ENCODE measurements at regions not wholly inside any gene's neighbourhood (a gene's known extent, or its start where the extent isn't known, plus 50 kb on each side); places are given as distances from the start of the nearest gene placed in this dataset.

DNA sequence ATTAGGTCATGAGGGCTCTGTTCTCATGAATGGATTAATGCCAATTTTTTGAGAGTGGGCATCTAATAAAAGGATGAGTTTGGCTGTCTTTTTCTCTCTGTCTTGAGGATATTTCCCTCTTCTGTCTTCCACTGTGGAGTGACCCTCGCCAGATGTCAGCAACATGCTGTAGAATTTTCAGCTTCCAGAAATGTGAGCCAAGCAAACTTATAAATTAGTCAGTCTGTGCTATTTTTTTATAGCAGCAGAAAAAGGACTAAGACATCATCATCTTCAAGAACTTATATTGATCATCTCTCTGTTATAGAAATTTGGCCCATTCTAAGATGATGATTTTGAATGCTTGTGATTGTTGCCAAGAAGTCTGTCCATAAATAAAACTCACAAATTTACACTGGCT is 431.4 kb downstream of the FGF9 start:
- no peak for DNase-seq

GRCh38 chr13:22103046-22104027 is 432.5 kb downstream of the FGF9 start:
- DNase-seq: no peak

- DNase-seq: no peak
These were observed 435.2 kb downstream of the FGF9 start for GRCh38 chr13:22106058-22106457.

- no peak for DNase-seq
These were observed 436.7 kb downstream of the FGF9 start for GRCh38 chr13:22107549-22107948.

DNA sequence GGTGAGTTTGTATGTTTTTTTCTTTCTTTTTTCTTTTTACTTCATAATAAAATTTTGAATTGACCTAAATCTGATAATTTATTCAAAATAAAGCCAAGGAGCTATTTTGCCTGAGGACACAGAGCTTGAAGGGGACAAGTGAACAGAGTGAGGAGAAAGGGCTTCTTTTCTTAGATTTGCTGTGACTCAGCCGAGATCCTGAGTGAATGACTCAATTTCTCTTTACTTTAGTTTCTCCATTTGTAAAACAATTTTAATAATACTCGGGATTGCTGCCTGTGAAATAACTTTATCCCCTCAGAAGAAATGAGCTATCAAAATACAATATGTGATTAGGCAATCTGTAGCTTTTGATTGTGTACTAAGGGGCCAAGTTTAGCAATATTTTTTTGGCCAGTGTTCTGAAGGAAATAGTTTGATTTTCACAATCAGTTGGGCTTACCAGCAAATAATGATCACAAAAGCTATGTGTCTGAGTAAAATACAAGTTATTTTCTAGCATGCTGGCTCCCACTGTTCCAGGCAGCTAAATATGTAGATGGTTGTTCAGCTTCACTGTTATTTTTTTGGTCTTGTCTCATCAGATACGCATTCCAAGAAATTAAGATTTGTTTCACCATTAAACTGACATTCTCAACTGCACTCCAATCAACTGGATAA is 437.5 kb downstream of the FGF9 start:
- DNase-seq: no peak

GRCh38 chr13:22108979-22109378 is 438.1 kb downstream of the FGF9 start:
- no peak for DNase-seq

DNA sequence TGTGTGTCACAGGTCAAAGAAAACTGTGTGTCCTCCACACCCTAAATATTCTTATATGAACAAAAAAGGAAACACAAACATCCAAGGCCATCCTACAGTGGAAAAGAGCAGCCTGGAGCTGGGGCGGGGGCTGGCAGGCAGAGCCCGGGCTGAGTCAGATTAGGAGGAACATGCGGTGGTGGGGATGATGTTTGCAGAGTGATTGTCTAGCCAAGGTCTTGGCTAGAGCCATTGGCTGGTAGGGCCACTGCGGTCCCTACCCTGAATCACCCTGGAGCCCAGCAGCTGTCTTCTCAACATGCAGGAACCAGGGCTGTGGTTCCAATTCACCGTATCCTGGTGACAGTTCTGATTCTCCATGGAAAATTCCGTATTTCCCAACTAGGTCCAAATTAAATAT is 439.5 kb downstream of the FGF9 start:
- no peak for DNase-seq

GRCh38 chr13:22111152-22111783 is 440.4 kb downstream of the FGF9 start:
- DNase-seq: no peak

DNA sequence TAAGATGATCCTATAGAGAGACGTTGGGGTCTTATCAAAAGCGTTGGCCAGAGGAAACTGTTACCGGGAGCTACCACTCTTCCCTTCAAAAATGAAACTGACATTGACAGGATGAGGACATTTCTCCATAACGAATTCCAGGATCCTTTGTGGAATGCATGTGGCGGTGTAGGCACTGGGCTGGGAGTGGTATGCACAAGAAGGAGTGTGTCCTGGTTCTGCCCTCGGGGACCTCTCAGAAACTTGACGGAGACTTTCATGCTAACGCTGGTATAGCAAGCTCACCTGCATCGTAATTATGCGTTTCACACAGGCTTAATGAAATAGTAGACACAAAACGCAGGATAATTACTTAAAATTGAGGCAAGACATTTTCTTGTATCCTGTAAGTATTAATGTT is 441.1 kb downstream of the FGF9 start:
- DNase-seq: no peak

- DNase-seq: no peak
These were observed 442.3 kb downstream of the FGF9 start for GRCh38 chr13:22112956-22113745.

DNA sequence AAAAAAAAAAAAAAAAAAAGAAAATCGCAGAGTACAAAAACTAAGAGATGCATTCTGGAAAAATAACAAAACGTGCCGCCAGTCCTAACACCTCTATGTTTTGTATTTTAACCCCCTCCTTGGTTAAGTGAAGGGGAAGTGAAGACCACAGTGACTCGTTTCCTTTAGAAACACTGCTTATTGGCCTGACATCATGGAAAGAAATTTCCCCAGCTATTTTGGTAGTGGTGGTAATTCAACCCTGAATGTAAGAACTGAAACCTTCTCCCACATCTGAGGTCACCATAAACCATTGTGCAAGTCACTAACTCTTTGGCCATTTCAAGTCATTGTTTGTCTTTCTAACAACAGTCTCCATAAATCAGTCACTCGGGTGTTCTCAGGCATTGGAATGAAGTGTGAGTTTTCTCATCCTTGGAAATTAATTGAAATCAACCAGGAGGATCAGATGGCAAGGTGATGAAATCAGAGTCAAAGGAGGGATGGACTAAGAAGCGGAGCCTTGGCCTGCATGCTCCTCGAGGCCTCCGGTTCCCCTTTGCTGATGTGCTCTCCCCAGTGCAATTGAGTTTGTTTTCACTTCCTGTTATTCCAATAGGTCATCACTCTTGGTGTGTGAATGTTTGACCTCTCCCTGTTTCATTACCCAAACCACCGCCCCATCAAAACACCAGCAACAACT is 443.9 kb downstream of the FGF9 start:
- DNase-seq: no peak

DNA sequence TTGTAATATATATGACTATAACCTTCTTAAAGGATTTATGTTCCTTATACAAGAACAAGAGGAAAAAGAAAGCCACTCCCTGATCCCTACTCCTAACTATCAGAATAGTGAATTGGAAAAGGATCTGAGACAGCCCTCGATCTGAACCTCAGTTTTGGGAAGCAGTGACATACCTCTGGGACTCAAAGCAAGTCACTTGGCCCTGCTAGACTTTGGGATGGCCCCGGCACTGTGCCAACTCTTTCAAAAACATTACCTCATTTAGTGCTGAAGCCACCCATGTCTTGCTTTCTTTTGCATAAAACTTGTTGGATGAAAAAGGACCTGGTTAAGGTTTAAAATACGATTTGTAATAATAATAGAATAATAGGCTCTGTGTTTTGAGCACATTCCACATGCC is 447.3 kb downstream of the FGF9 start:
- DNase-seq: no peak

DNA sequence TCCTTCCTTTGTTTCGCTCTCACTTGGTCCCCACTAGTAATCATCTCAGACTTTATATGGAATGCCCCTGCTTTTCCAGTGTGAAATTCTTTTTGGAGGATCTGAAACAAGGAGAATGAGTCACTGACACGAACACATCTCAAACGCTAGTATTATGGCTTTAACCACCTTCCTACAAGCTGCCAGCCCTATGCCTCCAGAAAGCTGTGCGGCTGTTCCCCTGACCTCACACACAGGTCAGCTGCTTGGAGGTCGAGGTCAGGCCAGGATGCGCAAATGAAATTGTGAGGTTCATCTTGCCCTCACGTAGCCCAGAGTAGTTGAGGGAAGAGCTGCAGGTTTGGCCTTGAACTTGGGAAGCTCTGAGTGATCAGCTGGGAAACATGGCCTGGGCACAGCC is 449.8 kb downstream of the FGF9 start:
- no peak for DNase-seq

- DNase-seq: no peak
These were observed 450.4 kb downstream of the FGF9 start for GRCh38 chr13:22121146-22121739.

DNA sequence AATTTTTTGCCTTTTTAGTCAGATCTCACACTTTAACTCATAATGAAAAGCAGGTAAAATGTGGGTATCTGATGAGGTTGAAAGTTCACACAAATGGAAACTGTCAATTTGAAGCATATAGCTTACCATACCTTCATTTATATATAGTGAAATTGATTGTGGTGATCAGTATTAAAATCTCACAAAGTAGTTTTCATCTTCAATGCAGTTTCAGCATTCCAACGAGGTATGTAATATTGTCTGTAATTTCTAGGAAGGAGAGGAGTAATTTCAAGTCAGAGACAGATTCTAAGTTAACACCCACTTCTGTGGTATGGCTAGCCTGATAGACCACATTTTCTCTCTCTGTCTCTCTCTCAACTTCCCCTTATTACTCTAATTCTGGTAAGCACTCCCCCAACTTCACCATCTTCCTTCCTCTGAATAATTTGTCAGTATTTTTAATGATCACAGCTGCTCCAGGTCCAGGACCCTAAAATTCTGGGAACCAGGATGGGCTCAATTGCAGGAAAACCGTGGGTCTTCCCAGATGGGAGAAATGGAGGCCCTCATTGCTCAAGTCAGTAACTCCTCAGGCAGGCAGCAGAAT is 455.7 kb downstream of the FGF9 start:
- no peak for DNase-seq

- DNase-seq: no peak
These were observed 456.6 kb downstream of the FGF9 start for GRCh38 chr13:22127277-22128164.

DNA sequence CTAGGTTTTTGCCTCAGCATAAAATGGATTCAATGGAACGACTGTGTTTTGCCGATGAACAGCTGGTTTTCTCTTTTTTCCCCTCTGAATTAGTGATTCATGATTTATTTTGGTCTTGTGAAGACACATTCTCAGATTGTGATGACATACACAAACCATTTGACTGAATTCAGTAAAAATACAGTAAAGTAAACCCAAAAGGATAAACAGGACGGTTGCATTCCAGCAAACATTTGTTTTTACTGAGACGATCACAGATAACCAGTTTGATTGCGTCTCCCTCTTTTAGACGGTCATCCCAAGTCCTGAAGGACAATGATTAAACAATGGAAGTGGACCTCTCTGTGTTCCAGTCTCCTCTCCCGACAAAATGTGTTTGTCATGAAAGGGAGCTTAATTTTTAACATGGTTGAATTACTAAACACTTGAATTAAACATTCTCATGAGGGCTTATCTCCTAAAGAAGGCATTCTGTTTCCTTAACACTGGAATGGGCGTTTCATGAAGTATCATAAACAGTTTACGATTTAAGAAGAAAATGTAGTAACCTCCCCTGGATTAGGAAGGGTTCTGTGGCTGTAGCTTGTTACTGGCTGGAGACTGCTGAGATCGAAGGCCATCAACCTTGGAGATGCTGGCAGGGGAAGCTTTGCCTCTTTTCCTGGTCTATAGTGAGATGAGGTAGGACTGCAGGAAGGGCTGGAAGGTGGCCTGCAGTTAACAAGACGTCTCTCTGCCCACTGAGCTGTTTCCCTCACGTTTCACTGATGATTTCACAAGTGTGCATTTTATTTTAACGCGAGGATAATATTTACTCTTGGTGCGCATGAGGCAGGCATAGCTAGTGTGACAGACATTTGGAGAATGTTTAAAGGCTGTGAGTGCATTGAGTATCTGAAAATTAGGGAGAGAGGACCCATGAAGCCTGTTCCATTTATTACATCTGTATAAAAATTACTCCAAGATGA is 457.9 kb downstream of the FGF9 start:
- DNase-seq: no peak

DNA sequence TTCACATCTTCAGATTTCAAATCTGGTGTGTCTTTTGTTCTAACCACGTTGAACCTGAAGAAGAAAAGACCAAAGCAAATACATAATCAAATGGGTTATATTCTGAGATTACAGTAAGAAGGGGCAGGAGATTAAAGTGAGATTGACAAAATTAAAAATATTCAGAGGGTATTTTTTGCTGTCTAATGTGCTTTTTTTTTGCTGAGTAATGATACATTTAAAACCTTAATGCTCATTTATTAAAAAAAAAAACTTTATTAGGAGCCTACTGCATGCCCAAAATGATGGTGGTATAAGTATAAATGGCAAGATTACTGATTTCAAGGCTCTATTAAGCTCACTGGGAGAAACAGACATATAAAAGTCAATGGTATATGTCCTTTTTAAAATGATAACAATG is 459.4 kb downstream of the FGF9 start:
- no peak for DNase-seq

DNA sequence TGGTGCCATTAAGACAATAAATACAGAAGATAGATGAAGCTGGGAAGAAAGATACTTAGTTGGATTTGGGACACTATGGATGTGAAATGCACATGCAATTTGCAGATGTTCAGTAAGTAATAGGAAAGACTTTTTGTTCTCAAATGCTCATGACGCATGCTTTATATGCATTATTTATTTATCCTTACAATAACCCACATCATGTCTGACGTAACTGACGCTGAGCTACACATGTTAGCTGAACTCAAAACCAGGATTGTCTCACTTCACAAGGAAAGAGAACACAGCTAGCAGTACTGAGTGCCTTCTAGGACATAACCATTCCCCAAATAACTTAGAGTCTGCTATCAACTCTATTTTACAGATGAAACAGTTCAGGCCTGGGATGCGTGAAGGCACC is 463.4 kb downstream of the FGF9 start:
- DNase-seq: no peak
